CD4-positive, alpha-beta T cell treated with Interleukin-1 beta for 1 hour (primary cell): ENCODE measurements at regions not wholly inside any gene's neighbourhood (a gene's known extent, or its start where the extent isn't known, plus 50 kb on each side); places are given as distances from the start of the nearest gene placed in this dataset.
"Not testable (repeated sequence)": the region's sequence is repeated elsewhere in the genome, so short reads cannot be mapped to it uniquely, and the experiment has no call there.

ENCODE experiments used
- DNase-seq, 2 donors: peaks; one replicate each; pipeline ENCODE4 v3.0.0-alpha.2; 2020 to 2022

GRCh38 chr10:45122180-45122860, 121.6 kb downstream of the ZNF22 start:
- DNase-seq, result not testable (repeated sequence)

DNA sequence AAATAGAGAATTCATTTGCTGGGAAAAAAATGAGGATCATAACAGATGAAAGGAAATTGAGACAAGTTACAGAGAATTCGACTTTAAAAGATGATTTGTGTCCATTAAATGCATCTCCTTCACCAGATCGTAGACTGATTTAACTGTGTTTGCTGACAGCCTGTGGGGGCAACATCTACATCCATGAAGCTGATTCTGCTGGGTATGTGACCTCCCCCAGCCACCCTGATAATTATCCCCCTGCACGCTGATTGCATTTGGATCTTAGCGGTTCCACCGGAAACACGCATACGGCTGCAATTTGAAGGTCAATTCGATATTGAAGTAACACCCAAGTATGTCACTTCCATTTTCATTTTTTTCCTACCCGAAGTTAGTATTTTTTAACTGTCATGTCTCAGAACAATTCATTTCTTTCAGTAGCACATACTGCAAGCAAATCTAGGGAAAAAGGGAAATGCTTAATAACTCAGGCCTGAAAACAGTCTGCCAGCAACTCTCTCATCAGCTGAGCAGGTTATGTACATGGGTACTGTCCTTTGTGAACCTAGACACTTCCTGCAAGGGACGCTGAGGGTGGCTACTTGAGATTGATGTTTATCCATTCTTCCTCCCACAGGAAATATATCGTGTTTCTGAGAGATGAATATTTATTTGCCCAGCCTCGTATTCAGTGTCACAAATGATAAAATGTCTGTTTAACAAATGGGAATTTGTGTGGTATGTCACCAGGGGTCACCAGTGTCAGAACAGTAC, 134.9 kb downstream of the ZNF22 start:
- no peak for DNase-seq

- DNase-seq, result no peak
Observed at GRCh38 chr10:45136256-45136655, 135.5 kb downstream of the ZNF22 start.

DNA sequence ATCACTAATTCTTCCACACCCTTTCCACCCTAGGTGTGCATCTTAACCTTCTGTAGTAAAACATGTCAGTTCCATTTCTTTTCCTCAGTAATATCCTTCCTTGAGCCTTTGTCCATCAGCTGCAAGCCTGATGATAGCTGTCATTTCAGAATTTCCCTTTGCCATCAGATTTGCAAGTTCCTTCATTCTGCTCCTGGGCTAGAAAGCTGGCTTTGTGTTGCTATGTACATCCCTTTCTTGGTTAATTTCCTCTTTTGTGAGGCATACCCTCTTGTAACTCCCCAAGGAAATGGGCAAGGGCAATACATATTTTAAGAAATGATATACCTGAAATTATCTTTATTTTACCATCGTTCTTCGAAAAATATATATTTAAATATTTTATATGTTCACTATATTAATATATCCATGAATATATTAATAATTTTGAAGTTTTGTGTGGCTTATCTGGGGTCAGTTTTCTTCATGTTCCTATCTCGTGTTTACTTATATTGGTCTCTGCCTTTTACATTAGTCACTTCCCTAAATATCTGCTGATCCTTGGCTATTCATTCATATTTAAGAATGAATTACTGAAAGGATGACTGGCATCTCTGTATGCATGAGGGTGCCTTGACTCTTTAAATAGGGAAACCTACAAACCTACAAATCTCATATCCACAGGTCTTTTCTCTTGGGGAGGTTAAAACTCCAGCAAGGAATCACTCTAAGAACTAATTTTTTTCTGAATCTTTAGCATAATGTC, 143.8 kb downstream of the ZNF22 start:
- DNase-seq, result no peak

GRCh38 chr10:45145143-45145542, 144.4 kb downstream of the ZNF22 start:
- not testable (repeated sequence) for DNase-seq

DNA sequence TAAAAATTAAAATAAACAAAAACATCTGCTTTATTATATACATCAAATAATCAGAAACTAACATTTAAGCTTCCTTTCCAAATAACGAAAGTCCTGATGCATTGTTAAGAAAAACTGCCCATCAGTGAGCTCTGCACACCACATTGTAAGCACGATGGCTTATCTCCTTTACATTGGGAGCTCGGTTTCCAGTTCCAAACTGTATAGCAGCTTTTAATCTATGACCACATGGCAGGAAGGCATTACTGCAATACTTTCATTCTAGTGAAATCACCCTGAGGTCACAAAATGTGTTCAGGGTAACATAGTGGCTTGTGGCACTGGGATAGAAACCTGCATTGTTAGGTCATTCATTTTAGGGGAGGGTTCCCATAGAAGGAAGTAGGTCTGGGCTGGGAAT, 146.3 kb downstream of the ZNF22 start:
- DNase-seq, result no peak

GRCh38 chr10:45150997-45151396, 150.3 kb downstream of the ZNF22 start:
- DNase-seq, result no peak

GRCh38 chr10:45151467-45152214, 150.9 kb downstream of the ZNF22 start:
- no peak for DNase-seq

- DNase-seq, result no peak
Observed at GRCh38 chr10:45152726-45153125, 152.0 kb downstream of the ZNF22 start.

GRCh38 chr10:45154502-45154901, 153.8 kb downstream of the ZNF22 start:
- no peak for DNase-seq

- DNase-seq, result no peak
Observed at GRCh38 chr10:45155784-45156183, 155.1 kb downstream of the ZNF22 start.

DNA sequence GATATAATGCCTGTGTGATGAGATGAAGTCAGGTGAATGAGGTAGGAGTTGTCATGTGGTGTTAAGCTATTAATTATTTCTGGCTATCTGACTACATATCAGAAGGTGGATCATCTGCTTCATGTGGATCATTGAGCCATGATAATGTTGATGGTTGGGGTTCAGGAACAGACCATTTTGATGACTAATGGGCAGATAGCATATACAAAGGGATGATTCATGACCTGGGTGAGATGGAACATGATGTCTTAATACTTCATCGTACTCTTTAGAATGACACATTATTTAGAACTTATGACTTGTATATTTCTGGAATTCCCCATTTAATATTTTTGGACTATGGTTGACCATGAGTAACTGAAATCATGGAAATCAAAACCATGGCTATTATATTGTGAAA, 155.1 kb downstream of the OR13A1 start:
- DNase-seq, result no peak

DNA sequence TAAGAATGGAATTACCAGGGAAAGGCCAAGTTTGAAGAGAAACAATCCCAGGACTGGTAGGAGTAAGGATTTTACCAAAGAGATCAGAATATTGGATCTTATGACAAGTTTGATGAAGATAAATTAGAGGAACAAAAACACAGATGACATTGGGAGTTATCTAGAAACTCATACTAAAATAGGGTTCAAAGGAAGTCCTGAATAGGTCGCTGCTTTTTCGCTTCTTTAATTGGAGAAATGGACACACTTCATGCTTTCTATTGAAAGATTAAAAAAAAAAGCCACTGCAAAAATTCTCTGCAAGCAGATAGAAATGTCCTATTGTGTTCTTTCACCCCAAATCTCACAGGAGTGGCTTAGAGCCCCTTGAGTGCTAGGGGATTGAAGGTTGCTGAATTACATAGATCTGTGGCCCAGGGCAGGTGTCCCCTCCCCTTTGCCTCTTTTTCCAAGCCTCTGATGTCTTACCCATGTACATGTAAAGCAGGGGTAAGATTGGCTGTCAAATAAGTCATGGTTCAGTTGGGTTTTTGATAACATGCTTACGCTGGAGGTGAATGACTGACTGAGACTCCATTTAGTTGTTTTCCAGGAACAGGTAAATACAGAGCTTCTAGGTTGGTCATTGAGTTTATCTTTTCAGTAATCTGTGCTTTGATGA, 152.0 kb downstream of the OR13A1 start:
- no peak for DNase-seq

DNA sequence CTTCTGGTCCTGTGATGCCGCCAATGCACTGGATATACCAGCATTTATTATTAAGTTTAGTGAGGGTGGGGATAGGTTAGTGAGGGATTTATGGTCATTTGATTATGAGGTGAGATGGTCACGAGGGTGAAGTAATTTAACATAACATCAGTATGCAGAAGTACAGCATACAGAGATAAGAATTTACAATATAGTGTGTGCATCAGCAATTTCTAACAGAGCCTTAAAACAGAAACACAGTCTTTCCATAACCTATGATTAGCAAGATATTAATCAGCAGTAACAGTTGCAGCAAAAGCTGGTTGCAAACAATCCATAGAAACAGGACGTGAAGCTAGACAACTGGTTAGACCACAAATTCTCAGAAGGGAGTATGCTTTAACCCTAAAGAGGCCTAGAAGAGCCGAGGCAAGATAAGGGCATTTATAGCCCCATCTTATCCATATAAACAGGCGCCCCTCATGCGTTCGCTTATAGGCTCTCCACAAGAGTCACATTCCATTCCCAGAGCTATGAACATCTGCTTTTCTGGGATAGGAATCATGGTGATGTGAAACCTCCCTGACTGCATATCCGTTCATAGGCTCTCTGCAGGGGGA, 139.8 kb downstream of the OR13A1 start:
- not testable (repeated sequence) for DNase-seq

DNA sequence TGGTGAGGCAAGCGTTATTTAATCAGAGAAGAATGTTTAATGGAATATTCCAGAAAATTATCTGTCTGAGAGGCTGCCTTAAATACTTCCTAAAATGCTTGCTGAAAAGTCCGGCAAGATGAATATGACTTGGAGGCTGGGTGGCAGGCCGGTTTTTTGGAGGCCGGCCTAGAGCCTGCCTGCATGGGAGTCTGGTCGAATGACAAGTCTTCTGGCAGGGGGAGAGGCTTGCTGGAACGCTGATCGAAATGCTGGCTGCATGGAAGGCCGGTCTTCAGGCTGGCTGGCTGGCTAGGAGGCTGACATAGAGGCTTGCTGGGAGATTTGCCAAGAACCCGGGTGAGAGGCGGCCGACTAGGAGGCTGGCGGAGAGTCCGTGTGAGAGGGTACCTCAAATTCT, 135.7 kb downstream of the OR13A1 start:
- DNase-seq, result no peak

DNA sequence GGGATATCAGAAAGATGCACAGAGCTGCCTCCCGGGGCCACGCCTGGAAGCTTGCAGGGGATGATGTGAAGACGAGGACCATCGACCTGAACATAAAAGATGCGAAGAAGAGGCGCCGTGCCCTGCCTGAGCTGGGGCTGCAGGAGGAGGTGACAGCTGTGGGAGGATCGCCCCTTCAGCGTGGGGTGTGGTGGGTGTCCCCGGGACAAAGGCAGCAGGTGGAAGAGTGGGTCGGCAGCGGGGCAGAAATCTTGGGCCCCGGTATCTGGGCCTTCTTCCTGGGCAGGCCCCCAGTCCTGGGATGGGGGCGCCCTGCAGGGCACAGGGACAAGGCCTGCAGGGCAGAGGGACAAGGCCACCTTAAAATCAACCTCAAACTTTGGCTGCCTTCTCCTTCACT, 134.9 kb downstream of the OR13A1 start:
- no peak for DNase-seq

DNA sequence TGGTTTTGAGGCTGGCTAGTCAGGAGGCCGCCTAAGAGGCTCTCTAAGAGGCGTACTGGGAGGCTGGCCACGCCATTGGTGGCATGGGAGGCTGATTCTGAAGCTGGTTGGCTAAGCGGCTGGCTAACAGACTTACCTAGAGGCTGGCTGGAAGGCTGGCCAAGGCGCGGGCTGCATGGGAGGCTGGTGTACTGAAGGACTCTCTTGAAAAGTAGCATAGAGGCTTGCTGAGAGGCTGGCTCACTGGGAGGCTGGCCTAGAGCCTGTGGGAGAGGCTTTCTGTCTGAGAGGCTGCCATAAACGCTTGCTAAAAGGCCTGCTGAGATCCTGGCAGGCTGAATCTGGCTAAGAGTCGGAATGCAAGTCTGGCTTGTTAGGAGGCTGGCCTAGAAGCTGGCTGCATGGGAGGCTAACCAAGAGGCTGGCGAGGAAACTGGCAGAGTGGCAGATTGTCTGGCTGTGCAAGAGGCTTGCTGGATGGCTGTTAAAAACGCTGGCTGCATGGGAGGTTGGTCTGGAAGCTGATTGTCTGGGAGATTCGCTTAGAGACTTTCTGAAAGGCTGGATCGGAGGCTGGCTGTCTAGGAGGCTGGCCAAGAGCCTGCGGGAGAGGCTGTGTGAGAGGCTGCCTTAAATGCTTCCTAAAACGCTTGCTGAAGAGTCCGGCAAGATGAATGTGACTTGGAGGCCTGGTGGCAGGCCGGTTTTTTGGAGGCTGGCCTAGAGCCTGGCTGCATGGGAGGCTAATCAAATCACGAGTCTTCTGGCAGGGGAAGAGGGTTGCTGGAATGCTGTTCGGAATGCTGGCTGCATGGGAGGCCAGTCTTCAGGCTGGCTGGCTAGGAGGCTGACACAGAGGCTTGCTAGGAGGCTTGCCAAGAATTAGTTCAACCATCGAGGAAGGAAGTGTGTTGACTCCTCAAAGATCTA, 134.2 kb downstream of the OR13A1 start:
- no peak for DNase-seq

DNA sequence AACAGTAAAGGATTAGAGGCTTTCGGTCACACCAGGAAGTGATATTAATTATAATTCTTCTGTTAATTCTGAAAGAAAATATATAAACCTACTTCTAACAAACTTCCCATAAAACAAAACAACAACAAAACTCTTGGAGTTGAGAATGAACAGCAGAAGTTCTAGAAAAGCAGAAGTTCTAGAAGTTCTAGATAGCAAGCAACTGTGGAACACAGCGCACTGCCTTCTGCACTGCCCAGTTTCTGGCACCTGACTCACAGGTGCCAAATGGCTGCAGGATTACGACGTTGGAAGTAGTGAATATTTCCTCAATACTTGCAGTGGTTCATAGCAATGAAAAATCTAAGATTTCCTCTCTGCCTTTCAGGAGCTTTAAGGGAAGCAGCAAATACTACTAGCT, 132.2 kb downstream of the OR13A1 start:
- DNase-seq, result no peak

DNA sequence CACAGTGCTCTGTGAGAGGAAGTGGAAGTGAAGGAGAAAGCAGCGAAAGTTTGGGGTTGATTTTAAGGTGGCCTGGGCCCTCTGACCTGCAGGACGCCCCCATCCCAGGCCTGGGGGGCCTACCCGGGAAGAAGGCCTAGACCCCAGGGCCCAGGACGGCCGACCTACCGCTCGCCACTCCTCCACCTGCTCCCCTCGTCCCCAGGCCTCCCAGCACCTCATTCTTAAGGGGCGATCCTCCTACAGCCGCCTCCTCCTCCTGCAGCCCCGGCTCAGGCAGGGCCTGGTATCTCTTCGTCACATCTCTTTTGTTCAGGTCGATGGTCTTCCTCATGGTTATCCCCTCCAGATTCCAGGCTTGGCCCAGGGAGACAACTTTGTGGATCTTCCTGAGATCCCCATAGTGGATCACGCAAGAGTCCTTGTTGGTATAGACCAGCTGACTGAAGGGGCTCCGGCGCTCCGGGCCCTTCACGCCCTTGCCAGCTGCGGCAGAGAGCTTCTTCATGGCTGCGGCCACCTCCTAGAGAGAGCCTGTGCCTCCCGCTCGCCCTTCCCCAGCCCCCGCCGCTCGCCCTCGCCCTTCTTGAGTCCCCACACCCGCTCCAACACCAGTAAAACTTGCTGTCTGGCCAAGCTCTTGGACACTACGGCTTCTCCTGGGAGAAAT, 117.5 kb downstream of the OR13A1 start:
- no peak for DNase-seq

GRCh38 chr10:45198486-45199204, 116.8 kb downstream of the OR13A1 start:
- DNase-seq, result no peak
